IMR-90 (cell line): ENCODE measurements at regions not wholly inside any gene's neighbourhood (a gene's known extent, or its start where the extent isn't known, plus 50 kb on each side); places are given as distances from the start of the nearest gene placed in this dataset.

Source experiments
- ATAC-seq: fragments of 200-7000 bp; cut with Tn5 transposase; 2 replicates; pipeline ENCODE4 v1.9.1; 2020; ENCODE audit warnings: low read depth, mild to moderate bottlenecking, moderate library complexity
- BruUV-seq: library from RNA; stranded (reverse); fragments of 400-500 nt; replicated peaks from 2 replicates; lab custom pipeline; 2021; lab: Mats Ljungman, UMichigan
- CTCF ChIA-PET: fragments of 300-600 bp; formaldehyde crosslinking; extraction: SDS; loops from one replicate; lab custom pipeline; 2021; ENCODE audit warnings: antibody characterized with exemption; lab: Yijun Ruan, JAX
- POLR2A ChIA-PET: fragments of 300-600 bp; sonication (Branson Sonifier 250); formaldehyde crosslinking; loops from one replicate; lab custom pipeline; 2022; ENCODE audit warnings: antibody characterized with exemption; ENCODE audit not compliant: unreplicated experiment; lab: Charles Lee
- DNase-seq: peaks from one replicate; pipeline ENCODE4 v3.0.0; 2013
- H2AFZ ChIP-seq: replicated peaks from 2 replicates; pipeline ENCODE3; 2013; ENCODE audit warnings: low read length, mild to moderate bottlenecking; ENCODE audit not compliant: poor library complexity
- H2AK5ac ChIP-seq: 2 replicates; pipeline ENCODE4 v1.6.1; 2013; ENCODE audit warnings: low read depth, low read length, inconsistent platforms
- H2AK9ac ChIP-seq: replicated peaks from 2 replicates; pipeline ENCODE3; 2013; ENCODE audit warnings: mild to moderate bottlenecking, low read depth, low read length, moderate library complexity; ENCODE audit not compliant: poor library complexity
- H2BK120ac ChIP-seq: 2 replicates; pipeline ENCODE4 v1.6.1; 2013; ENCODE audit warnings: low read depth, low read length, inconsistent platforms
- H2BK15ac ChIP-seq: 3 replicates; pipeline ENCODE4 v1.6.1; 2013; ENCODE audit warnings: low read depth, low read length, inconsistent platforms
- H2BK20ac ChIP-seq: 2 replicates; pipeline ENCODE4 v1.6.1; 2013; ENCODE audit warnings: low read depth, mild to moderate bottlenecking, inconsistent platforms, low read length, moderate library complexity
- H2BK5ac ChIP-seq: 2 replicates; pipeline ENCODE4 v1.6.1; 2013; ENCODE audit warnings: mild to moderate bottlenecking, low read depth, low read length, inconsistent platforms; ENCODE audit not compliant: poor library complexity, severe bottlenecking
- H3K14ac ChIP-seq: replicated peaks from 2 replicates; pipeline ENCODE4 v1.6.1; 2013; ENCODE audit warnings: low read depth, low read length, inconsistent platforms
- H3K18ac ChIP-seq: 2 replicates; pipeline ENCODE4 v1.6.1; 2013; ENCODE audit warnings: low read depth, low read length, control low read depth
- H3K23ac ChIP-seq: 2 replicates; pipeline ENCODE4 v1.6.1; 2013; ENCODE audit warnings: low read depth, low read length, inconsistent platforms
- H3K27ac ChIP-seq: 2 replicates; pipeline ENCODE4 v1.5.1; 2013; ENCODE audit warnings: mild to moderate bottlenecking, control low read depth, low read length; ENCODE audit not compliant: insufficient read depth
- H3K27me3 ChIP-seq: 2 replicates; pipeline ENCODE4 v1.6.1; 2013; ENCODE audit warnings: low read length; ENCODE audit not compliant: control insufficient read depth, insufficient read depth
- H3K36me3 ChIP-seq: 2 replicates; pipeline ENCODE4 v1.6.1; 2013; ENCODE audit warnings: low read length, mixed read lengths; ENCODE audit not compliant: control insufficient read depth, insufficient read depth
- H3K4ac ChIP-seq: 2 replicates; pipeline ENCODE4 v1.6.1; 2013; ENCODE audit warnings: low read depth, low read length, inconsistent platforms
- H3K4me1 ChIP-seq: 2 replicates; pipeline ENCODE4 v1.6.1; 2013; ENCODE audit warnings: low read length, mixed read lengths; ENCODE audit not compliant: control insufficient read depth, insufficient read depth
- H3K4me2 ChIP-seq: 2 replicates; pipeline ENCODE4 v1.6.1; 2013; ENCODE audit warnings: low read depth, mild to moderate bottlenecking, control low read depth, low read length, moderate library complexity
- H3K4me3 ChIP-seq: 2 replicates; pipeline ENCODE4 v1.5.1; 2013; ENCODE audit warnings: low read depth, mild to moderate bottlenecking, control low read depth, low read length, moderate library complexity; ENCODE audit not compliant: insufficient read depth
- H3K56ac ChIP-seq: 2 replicates; pipeline ENCODE4 v1.6.1; 2013; ENCODE audit warnings: low read length, inconsistent platforms; ENCODE audit not compliant: insufficient read depth; ENCODE audit errors: extremely low read depth
- H3K79me1 ChIP-seq, 2 experiments: 2 replicates each; pipeline ENCODE4 v1.6.1; 2013; ENCODE audit warnings: low read length in 2 of 2, inconsistent platforms in 1 of 2, low read depth in 1 of 2
- H3K9ac ChIP-seq: 2 replicates; pipeline ENCODE4 v1.6.1; 2013; ENCODE audit warnings: low read depth, low read length, control low read depth
- H3K9me1 ChIP-seq: 2 replicates; pipeline ENCODE4 v1.6.1; 2013; ENCODE audit warnings: low read length, inconsistent platforms; ENCODE audit not compliant: insufficient read depth
- H3K9me3 ChIP-seq: 2 replicates; pipeline ENCODE4 v1.6.1; 2013; ENCODE audit warnings: low read length; ENCODE audit not compliant: control insufficient read depth, insufficient read depth
- H4K20me1 ChIP-seq: 2 replicates; pipeline ENCODE4 v1.6.1; 2013; ENCODE audit warnings: low read length, inconsistent platforms; ENCODE audit not compliant: insufficient read depth
- H4K5ac ChIP-seq: 2 replicates; pipeline ENCODE4 v1.6.1; 2013; ENCODE audit warnings: mild to moderate bottlenecking, low read depth, low read length, control low read depth
- H4K8ac ChIP-seq, 2 experiments: 2 replicates each; pipeline ENCODE4 v1.6.1; 2013; ENCODE audit warnings: low read depth in 2 of 2, low read length in 2 of 2, control low read depth in 1 of 2, inconsistent platforms in 1 of 2
- H4K91ac ChIP-seq: 2 replicates; pipeline ENCODE4 v1.6.1; 2013; ENCODE audit warnings: low read depth, low read length, inconsistent platforms; ENCODE audit not compliant: insufficient read depth
- BHLHE40 ChIP-seq: fragments of 150-350 bp; IDR thresholded peaks from 2 replicates; pipeline ENCODE4 v1.6.1; 2016; ENCODE audit warnings: mild to moderate bottlenecking, low read depth, low read length
- MAZ ChIP-seq: IDR thresholded peaks from 2 replicates; pipeline ENCODE4 v1.6.1; 2012; ENCODE audit warnings: low read depth, mild to moderate bottlenecking, low read length, improper control_type of control experiment, moderate library complexity, borderline replicate concordance
- RCOR1 ChIP-seq: IDR thresholded peaks from 2 replicates; pipeline ENCODE4 v1.6.1; 2012; ENCODE audit warnings: mild to moderate bottlenecking, low read length, improper control_type of control experiment; ENCODE audit not compliant: insufficient replicate concordance
- RFX5 ChIP-seq: IDR thresholded peaks from 2 replicates; pipeline ENCODE4 v1.8.0; 2012; ENCODE audit warnings: low read depth, mild to moderate bottlenecking, low read length, moderate library complexity
- WGBS, 2 experiments: methylation state at CpG; one replicate each; pipeline versions ENCODE4 v1.1.5 to v1.1.7; 2013; ENCODE audit warnings: missing lambda C conversion rate in 2 of 2; ENCODE audit not compliant: insufficient read length in 1 of 2; ENCODE audit errors: extremely low coverage in 2 of 2; 5-methylcytosine and 5-hydroxymethylcytosine counted together
- dilution Hi-C: fragments of 300-500 bp; cut with HindIII; formaldehyde crosslinking; loops from one replicate; pipeline ENCODE4 v1.14.3; 2018; ENCODE audit warnings: low sequenced_read_pairs; ENCODE audit not compliant: unreplicated experiment
- in situ Hi-C: fragments of 300-500 bp; cut with MboI; formaldehyde crosslinking; loops from 3 replicates; pipeline ENCODE4 v1.14.3; 2019; ENCODE audit warnings: low sequenced_read_pairs, inconsistent platforms, mixed read lengths
- intact Hi-C: fragments of 100-400 bp; cut with micrococcal nuclease; formaldehyde crosslinking; loops from 2 replicates; pipeline ENCODE4 v1.10.0; 2022
- TF ChIP-seq, protein P1 (sequence below): fragments of 150-350 bp; IDR thresholded peaks from 2 replicates; pipeline ENCODE4 v1.6.1; 2016; ENCODE audit warnings: low read depth, mild to moderate bottlenecking, low read length, moderate library complexity, borderline replicate concordance

DNA sequence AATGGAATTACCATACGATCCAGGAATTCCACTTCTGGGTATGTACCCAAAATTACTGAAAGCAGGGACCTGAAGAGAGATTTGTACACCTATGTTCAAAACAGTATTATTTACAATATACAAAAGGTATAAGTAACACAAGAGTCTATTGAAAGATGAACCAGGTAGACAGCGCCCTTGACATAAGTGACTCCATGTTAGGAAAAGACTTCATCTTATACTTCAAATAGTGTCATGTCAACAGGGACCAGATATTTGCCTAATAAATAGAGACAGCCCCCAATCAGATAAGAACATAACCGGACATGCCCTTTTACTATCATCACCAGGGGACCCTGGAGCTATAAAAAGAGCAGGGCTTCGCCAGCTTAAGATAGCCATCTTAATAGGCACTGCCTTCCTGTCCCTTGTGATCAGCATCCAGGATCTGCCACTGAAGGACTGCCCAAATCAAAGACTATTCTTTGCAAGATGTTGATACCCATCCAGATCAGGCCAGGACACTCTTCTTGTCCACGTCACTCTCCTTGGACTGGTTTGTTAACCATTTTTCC is 309.0 kb upstream of the SULF2 start:
- Histone ChIP-seq H3K4ac (no peak overlapping the region), H4K20me1 (no peaks in the 10 kb centered on the region), H3K9me1 (no peaks in the 10 kb centered on the region), H3K14ac (no peak overlapping the region), H2BK15ac (no peak overlapping the region), H3K4me1 (no peaks in the 10 kb centered on the region), H3K23ac (no peak overlapping the region), H4K5ac (no peak overlapping the region), H3K9ac (no peak overlapping the region), H3K79me1 (no peaks in the 10 kb centered on the region), H3K9me3 (peaks cover 4% of the 10 kb centered on the region), H3K36me3 (no peaks in the 10 kb centered on the region), H3K4me2 (no peak overlapping the region), H4K8ac (no peak overlapping the region), H4K91ac (no peak overlapping the region), H2BK5ac (no peak overlapping the region), H2AK5ac (no peak overlapping the region), H2BK20ac (no peak overlapping the region), H2BK120ac (no peak overlapping the region), H3K56ac (no peak overlapping the region), H3K27ac (no peak overlapping the region), H3K18ac (no peak overlapping the region), H2AK9ac (no peak overlapping the region), H3K27me3 (no peaks in the 10 kb centered on the region), H3K4me3 (no peak overlapping the region), H2AFZ (no peak overlapping the region)
- POLR2A ChIA-PET: no interaction called here
- no TSS peak for BruUV-seq
- TF ChIP-seq, protein P1, sequence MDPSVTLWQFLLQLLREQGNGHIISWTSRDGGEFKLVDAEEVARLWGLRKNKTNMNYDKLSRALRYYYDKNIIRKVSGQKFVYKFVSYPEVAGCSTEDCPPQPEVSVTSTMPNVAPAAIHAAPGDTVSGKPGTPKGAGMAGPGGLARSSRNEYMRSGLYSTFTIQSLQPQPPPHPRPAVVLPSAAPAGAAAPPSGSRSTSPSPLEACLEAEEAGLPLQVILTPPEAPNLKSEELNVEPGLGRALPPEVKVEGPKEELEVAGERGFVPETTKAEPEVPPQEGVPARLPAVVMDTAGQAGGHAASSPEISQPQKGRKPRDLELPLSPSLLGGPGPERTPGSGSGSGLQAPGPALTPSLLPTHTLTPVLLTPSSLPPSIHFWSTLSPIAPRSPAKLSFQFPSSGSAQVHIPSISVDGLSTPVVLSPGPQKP: no peak
- TF ChIP-seq RCOR1: no peak
- no peak for TF ChIP-seq BHLHE40
- no peak for TF ChIP-seq MAZ
- TF ChIP-seq RFX5: no peak
- no peak for ATAC-seq
- WGBS, 2 experiments: 50% methylated on average over 1 of the region's 5 CpGs; no CpG with 5 or more reads in 1 of the 2 experiments
- dilution Hi-C loops: no loop called here
- CTCF ChIA-PET: no interaction called here
- in situ Hi-C loops: no loop called here
- DNase-seq: no peak
- intact Hi-C loops: no loop called here
